ENCODE measurements at regions not wholly inside any gene's neighbourhood (a gene's known extent, or its start where the extent isn't known, plus 50 kb on each side); places are given as distances from the start of the nearest gene placed in this dataset.

- Mint-ChIP-seq H3K27me3 (peaks cover 13 to 17% of the 10 kb centered on the region in 2 donors), H3K4me3 (no peak overlapping the region), H3K9me3 (no peaks in the 10 kb centered on the region), H3K36me3 (no peaks in the 10 kb centered on the region), H3K27ac (no peak overlapping the region), H3K4me1 (ENCODE audit: low read depth in 2 of 2) (no peaks in the 10 kb centered on the region)
- no peak for DNase-seq (ENCODE audit: low spot score)
- no peak for ATAC-seq
Measured at GRCh38 chr14:62110941-62111340, 348.7 kb downstream of the SNAPC1 start.

DNA sequence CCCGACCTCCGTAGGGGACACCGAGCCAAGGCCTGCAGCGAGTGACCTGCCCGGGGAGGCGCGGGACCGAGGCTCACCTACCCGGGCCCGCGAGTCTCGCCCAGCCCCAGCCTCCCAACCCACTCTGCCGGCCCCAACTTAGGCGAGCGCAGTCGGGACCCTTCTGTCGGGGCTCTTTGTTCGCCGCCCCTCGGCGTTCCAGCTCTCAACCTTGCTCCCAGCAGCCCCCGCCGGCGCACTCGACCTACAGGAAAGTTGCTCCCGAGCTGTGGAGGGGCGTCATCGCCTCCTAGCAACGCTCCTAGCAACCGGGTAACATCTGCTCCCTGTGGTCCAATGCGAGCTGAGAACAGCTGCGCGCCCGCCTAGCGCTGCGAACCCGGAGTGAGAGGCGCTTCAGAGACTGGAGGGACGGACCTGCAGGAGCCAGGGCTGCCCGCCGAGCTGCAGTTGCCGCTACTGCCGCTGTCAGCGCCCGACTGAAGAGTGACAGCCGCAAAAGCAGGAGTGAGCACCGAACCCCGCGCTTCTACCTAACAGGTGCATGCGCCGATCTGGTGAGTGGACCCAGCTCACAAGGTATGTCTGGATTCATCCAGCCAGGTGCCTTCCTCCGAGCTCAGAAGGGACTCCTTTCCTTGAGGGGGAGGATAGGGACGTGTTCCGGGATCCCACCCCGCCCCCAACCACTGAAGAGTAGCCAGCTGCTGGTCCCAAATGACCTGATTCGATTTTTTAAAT lies 355.0 kb downstream of the SNAPC1 start:
- Mint-ChIP-seq H3K4me1 (ENCODE audit: low read depth in 2 of 2) (peaks cover 6 to 7% of the 10 kb centered on the region in 2 donors), H3K9me3 (no peaks in the 10 kb centered on the region), H3K36me3 (no peaks in the 10 kb centered on the region), H3K4me3 (peak overlapping the region; percentile 68), H3K27ac (no peak overlapping the region), H3K27me3 (peaks cover 24 to 43% of the 10 kb centered on the region in 2 donors)
- peak; percentile 92 to 96 for ATAC-seq
- peak; percentile 80 for DNase-seq (ENCODE audit: low spot score)

GRCh38 chr14:62117751-62118105 lies 355.5 kb downstream of the SNAPC1 start:
- Mint-ChIP-seq H3K27me3 (peaks cover 24 to 48% of the 10 kb centered on the region in 2 donors), H3K27ac (no peak overlapping the region), H3K36me3 (no peaks in the 10 kb centered on the region), H3K4me3 (peak overlapping the region; percentile 68), H3K4me1 (ENCODE audit: low read depth in 2 of 2) (peaks cover 6 to 7% of the 10 kb centered on the region in 2 donors), H3K9me3 (no peaks in the 10 kb centered on the region)
- DNase-seq (ENCODE audit: low spot score) (no peak), ATAC-seq (no peak)

GRCh38 chr14:62118461-62118860 lies 356.2 kb downstream of the SNAPC1 start:
- Mint-ChIP-seq H3K27me3 (peaks cover 26 to 55% of the 10 kb centered on the region in 2 donors), H3K9me3 (no peaks in the 10 kb centered on the region), H3K36me3 (no peaks in the 10 kb centered on the region), H3K4me1 (ENCODE audit: low read depth in 2 of 2) (peaks cover 7 to 13% of the 10 kb centered on the region in 2 donors), H3K4me3 (no peak overlapping the region), H3K27ac (no peak overlapping the region)
- ATAC-seq = no peak
- DNase-seq (ENCODE audit: low spot score) = no peak

- Mint-ChIP-seq H3K4me3 (no peak overlapping the region), H3K27me3 (peaks cover 26 to 57% of the 10 kb centered on the region in 2 donors), H3K4me1 (ENCODE audit: low read depth in 2 of 2) (peaks cover 7 to 14% of the 10 kb centered on the region in 2 donors), H3K9me3 (no peaks in the 10 kb centered on the region), H3K36me3 (no peaks in the 10 kb centered on the region), H3K27ac (no peak overlapping the region)
- ATAC-seq (no peak), DNase-seq (ENCODE audit: low spot score) (no peak)
Measured at GRCh38 chr14:62118871-62119270, 356.7 kb downstream of the SNAPC1 start.

GRCh38 chr14:62123961-62124360 lies 361.7 kb downstream of the SNAPC1 start:
- ATAC-seq = no peak
- H3K27me3 Mint-ChIP-seq = peaks cover 18 to 42% of the 10 kb centered on the region in 2 donors

DNA sequence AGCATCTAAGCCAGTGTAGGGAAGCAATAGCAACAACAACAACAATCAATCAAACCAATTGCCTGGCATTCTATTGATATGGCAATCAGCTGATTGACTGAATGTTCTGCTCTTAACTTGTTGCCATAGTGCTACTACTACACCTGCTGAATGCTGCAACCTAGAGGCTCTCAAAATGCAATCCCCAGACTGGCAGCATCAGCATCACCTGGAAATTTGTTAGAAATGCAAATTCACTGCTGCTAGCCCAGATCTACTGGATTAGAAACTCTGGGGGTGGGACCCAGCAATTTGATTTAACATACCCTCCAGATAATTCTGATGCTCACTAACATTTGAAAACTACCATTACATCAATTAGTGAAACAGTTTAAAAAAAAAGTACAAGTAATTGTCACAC lies 363.6 kb downstream of the SNAPC1 start:
- Mint-ChIP-seq H3K36me3 (no peaks in the 10 kb centered on the region), H3K27me3 (peaks cover 19 to 56% of the 10 kb centered on the region in 2 donors), H3K27ac (no peak overlapping the region)

More at GRCh38 chr14:62123961-62124360, 361.7 kb downstream of the SNAPC1 start:
- no peaks in the 10 kb centered on the region for H3K9me3 Mint-ChIP-seq
- no peak overlapping the region for H3K27ac Mint-ChIP-seq
- no peak for DNase-seq (ENCODE audit: low spot score)
- H3K36me3 Mint-ChIP-seq = no peaks in the 10 kb centered on the region
- no peak overlapping the region for H3K4me3 Mint-ChIP-seq
- H3K4me1 Mint-ChIP-seq (ENCODE audit: low read depth in 2 of 2) = peaks cover 0 to 11% of the 10 kb centered on the region in 2 donors

GRCh38 chr14:62126879-62127478 lies 364.8 kb downstream of the SNAPC1 start:
- Mint-ChIP-seq H3K4me3 (no peak overlapping the region), H3K27ac (peak overlapping the region in 1 of 2 donors; percentile 59), H3K9me3 (no peaks in the 10 kb centered on the region), H3K4me1 (ENCODE audit: low read depth in 2 of 2) (peaks cover 0 to 11% of the 10 kb centered on the region in 2 donors), H3K36me3 (no peaks in the 10 kb centered on the region), H3K27me3 (peaks cover 26 to 59% of the 10 kb centered on the region in 2 donors)
- no peak for DNase-seq (ENCODE audit: low spot score)
- no peak for ATAC-seq

More for the DNA sequence above, 363.6 kb downstream of the SNAPC1 start:
- H3K4me3 Mint-ChIP-seq = no peak overlapping the region
- H3K4me1 Mint-ChIP-seq (ENCODE audit: low read depth in 2 of 2) = peaks cover 0 to 11% of the 10 kb centered on the region in 2 donors
- H3K9me3 Mint-ChIP-seq = no peaks in the 10 kb centered on the region
- DNase-seq (ENCODE audit: low spot score) = no peak
- no peak for ATAC-seq

GRCh38 chr14:62130441-62130840 lies 368.2 kb downstream of the SNAPC1 start:
- Mint-ChIP-seq H3K4me3 (no peak overlapping the region), H3K4me1 (ENCODE audit: low read depth in 2 of 2) (peaks cover 0 to 4% of the 10 kb centered on the region in 2 donors), H3K36me3 (no peaks in the 10 kb centered on the region), H3K27me3 (peaks cover 42 to 59% of the 10 kb centered on the region in 2 donors), H3K27ac (no peak overlapping the region), H3K9me3 (no peaks in the 10 kb centered on the region)
- DNase-seq (ENCODE audit: low spot score) (no peak), ATAC-seq (no peak)

DNA sequence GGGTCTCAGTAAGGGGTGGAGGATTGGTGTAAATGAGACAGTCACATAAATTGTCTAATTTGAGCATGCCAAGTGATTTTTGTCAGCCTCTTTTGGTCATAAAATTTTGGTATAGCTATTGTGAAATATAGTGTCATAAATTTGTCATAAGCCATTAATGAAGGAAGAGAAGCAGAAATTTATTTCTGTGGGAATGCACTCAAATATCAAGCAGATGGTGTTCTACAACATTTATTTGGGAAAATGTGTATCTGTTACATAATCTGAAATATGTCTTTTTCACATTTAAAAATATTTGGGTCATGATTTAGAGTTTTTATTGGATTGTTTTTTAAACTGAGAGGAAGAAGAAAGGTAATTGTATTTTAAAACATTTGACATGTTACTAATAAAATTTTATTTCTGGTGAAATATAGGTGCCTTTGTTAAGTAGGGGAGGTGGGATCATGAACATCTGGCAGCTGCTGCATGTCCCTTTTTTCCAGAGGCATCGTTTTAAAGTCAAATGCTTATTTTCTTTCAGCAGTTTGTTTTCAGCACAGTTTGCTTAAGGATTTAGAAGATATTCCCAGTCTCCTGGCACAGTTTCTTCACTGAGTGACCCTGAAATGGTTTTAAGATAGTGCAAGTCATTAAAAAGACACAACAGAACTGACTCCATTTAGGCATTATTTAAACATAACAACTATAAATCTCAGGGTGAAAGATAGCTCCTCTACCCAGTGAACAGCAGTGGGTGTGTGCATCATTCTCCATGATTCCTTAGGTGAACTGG lies 371.7 kb downstream of the SNAPC1 start:
- no peak for ATAC-seq

DNA sequence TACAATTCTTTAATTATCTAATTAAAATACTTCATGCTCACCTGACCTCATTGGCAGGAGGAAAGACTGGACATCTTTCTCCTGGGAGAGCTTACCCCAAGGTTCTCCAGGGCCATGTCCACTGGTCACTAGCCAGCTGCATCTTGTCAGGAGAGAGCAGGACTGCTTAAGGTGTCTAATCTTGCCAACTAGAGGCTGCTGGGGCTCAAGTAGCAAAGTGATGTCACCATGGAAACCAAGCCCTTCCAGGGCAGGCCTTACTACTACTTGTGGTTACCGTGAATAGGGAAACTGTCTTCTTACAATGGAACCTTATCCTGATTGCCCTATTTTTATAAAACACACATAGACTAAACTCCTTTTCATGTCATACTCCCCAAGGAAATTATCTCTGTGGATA lies 376.4 kb downstream of the SNAPC1 start:
- DNase-seq (ENCODE audit: low spot score) = no peak
- H3K27ac Mint-ChIP-seq = no peak overlapping the region
- H3K27me3 Mint-ChIP-seq = peaks cover 42 to 54% of the 10 kb centered on the region in 2 donors
- no peak for ATAC-seq
- no peaks in the 10 kb centered on the region for H3K4me1 Mint-ChIP-seq (ENCODE audit: low read depth in 2 of 2)
- H3K4me3 Mint-ChIP-seq = no peak overlapping the region
- H3K36me3 Mint-ChIP-seq = no peaks in the 10 kb centered on the region
- no peaks in the 10 kb centered on the region for H3K9me3 Mint-ChIP-seq

More for the DNA sequence above, 371.7 kb downstream of the SNAPC1 start:
- no peaks in the 10 kb centered on the region for H3K4me1 Mint-ChIP-seq (ENCODE audit: low read depth in 2 of 2)
- H3K27me3 Mint-ChIP-seq = peaks cover 48 to 55% of the 10 kb centered on the region in 2 donors
- H3K27ac Mint-ChIP-seq = no peak overlapping the region
- no peak for DNase-seq (ENCODE audit: low spot score)
- no peaks in the 10 kb centered on the region for H3K9me3 Mint-ChIP-seq
- no peaks in the 10 kb centered on the region for H3K36me3 Mint-ChIP-seq
- H3K4me3 Mint-ChIP-seq = no peak overlapping the region

GRCh38 chr14:62141139-62141538 lies 378.9 kb downstream of the SNAPC1 start:
- no peak for DNase-seq (ENCODE audit: low spot score)
- Mint-ChIP-seq H3K4me1 (ENCODE audit: low read depth in 2 of 2) (no peaks in the 10 kb centered on the region), H3K36me3 (peaks cover under 1% of the 10 kb centered on the region), H3K27me3 (peaks cover 38 to 65% of the 10 kb centered on the region in 2 donors), H3K9me3 (no peaks in the 10 kb centered on the region), H3K27ac (no peak overlapping the region), H3K4me3 (no peak overlapping the region)
- no peak for ATAC-seq

DNA sequence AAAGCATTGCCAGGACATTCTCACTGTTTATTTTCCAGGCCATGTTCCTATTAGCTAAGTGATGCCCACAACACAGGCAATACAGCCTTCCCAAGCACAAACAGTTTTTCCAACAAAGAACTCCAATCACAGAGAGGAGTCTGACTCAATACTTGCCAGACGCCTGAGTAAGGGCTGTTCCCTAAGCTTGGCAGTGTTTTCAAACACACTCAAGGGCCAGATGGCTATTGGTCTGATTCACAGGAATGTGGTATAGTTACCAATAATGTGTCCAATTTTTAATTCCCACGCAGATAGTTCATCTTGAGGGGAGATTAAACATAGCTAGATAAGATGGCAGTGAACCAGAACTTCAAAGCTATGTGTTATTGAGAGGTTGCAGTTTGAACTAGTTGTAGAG lies 381.0 kb downstream of the SNAPC1 start:
- peaks cover 21% of the 10 kb centered on the region for H3K36me3 Mint-ChIP-seq

GRCh38 chr14:62144863-62145262 lies 382.6 kb downstream of the SNAPC1 start:
- H3K4me1 Mint-ChIP-seq (ENCODE audit: low read depth in 2 of 2) = no peaks in the 10 kb centered on the region
- H3K27ac Mint-ChIP-seq = no peak overlapping the region
- H3K27me3 Mint-ChIP-seq = peaks cover 37 to 69% of the 10 kb centered on the region in 2 donors

More for the DNA sequence above, 381.0 kb downstream of the SNAPC1 start:
- Mint-ChIP-seq H3K4me1 (ENCODE audit: low read depth in 2 of 2) (no peaks in the 10 kb centered on the region), H3K27me3 (peaks cover 41 to 74% of the 10 kb centered on the region in 2 donors), H3K4me3 (no peak overlapping the region), H3K9me3 (peaks cover 5% of the 10 kb centered on the region), H3K27ac (no peak overlapping the region)
- DNase-seq (ENCODE audit: low spot score) (no peak), ATAC-seq (no peak)

More at GRCh38 chr14:62144863-62145262, 382.6 kb downstream of the SNAPC1 start:
- Mint-ChIP-seq H3K36me3 (peaks cover 21% of the 10 kb centered on the region), H3K4me3 (no peak overlapping the region), H3K9me3 (peaks cover 5% of the 10 kb centered on the region)
- ATAC-seq (no peak), DNase-seq (ENCODE audit: low spot score) (no peak)
